ENCODE measurements at regions not wholly inside any gene's neighbourhood (a gene's known extent, or its start where the extent isn't known, plus 50 kb on each side); places are given as distances from the start of the nearest gene placed in this dataset.

- Histone ChIP-seq H3K36me3 (ENCODE audit: control insufficient read depth, insufficient read depth, low read length) (no peaks in the 10 kb centered on the region), H3K9me3 (ENCODE audit: control insufficient read depth, insufficient read depth, low read depth, low read length) (no peaks in the 10 kb centered on the region), H3K4me1 (ENCODE audit: control insufficient read depth, insufficient read depth, low read length) (no peaks in the 10 kb centered on the region), H3K4me3 (ENCODE audit: low read depth in 2 of 2, low read length in 2 of 2) (no peak overlapping the region), H3K27me3 (ENCODE audit: control insufficient read depth, insufficient read depth, low read length) (no peaks in the 10 kb centered on the region), H3K27ac (ENCODE audit: low read length) (no peak overlapping the region)
- BruUV-seq (replicated peaks) = no TSS peak
- DNase-seq (ENCODE audit: low read depth, low spot score) (no peak), ATAC-seq (no peak)
- POLR2A ChIA-PET = no interaction called here
- intact Hi-C loops (cut with micrococcal nuclease; ENCODE audit: unreplicated experiment) (no loop called here), in situ Hi-C loops (cut with HindIII; ENCODE audit: low pct_unique_long_range_greater_than_20kb, low sequenced_read_pairs) (no loop called here)
- no peak for TF ChIP-seq TCF7L2 (IDR thresholded peaks at IDR 0.05; ENCODE audit: low read depth, low read length)
- no peak for TF ChIP-seq SIN3A (IDR thresholded peaks at IDR 0.05; ENCODE audit: borderline replicate concordance, insufficient read depth, low read depth, low read length)
- TF ChIP-seq, protein P1, sequence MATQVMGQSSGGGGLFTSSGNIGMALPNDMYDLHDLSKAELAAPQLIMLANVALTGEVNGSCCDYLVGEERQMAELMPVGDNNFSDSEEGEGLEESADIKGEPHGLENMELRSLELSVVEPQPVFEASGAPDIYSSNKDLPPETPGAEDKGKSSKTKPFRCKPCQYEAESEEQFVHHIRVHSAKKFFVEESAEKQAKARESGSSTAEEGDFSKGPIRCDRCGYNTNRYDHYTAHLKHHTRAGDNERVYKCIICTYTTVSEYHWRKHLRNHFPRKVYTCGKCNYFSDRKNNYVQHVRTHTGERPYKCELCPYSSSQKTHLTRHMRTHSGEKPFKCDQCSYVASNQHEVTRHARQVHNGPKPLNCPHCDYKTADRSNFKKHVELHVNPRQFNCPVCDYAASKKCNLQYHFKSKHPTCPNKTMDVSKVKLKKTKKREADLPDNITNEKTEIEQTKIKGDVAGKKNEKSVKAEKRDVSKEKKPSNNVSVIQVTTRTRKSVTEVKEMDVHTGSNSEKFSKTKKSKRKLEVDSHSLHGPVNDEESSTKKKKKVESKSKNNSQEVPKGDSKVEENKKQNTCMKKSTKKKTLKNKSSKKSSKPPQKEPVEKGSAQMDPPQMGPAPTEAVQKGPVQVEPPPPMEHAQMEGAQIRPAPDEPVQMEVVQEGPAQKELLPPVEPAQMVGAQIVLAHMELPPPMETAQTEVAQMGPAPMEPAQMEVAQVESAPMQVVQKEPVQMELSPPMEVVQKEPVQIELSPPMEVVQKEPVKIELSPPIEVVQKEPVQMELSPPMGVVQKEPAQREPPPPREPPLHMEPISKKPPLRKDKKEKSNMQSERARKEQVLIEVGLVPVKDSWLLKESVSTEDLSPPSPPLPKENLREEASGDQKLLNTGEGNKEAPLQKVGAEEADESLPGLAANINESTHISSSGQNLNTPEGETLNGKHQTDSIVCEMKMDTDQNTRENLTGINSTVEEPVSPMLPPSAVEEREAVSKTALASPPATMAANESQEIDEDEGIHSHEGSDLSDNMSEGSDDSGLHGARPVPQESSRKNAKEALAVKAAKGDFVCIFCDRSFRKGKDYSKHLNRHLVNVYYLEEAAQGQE (IDR thresholded peaks at IDR 0.05; ENCODE audit: insufficient read depth in 1 of 2, low read depth in 2 of 2, low read length in 1 of 2) = no peak
- no peak for TF ChIP-seq POLR2AphosphoS5 (IDR thresholded peaks at IDR 0.05; ENCODE audit: low read depth, low read length)
- no peak for TF ChIP-seq CTCF (IDR thresholded peaks at IDR 0.05)
- CTCF ChIA-PET = no interaction called here
Measured at GRCh38 chr4:30881985-30882384, 161.8 kb downstream of the PCDH7 start.

- CTCF ChIA-PET = no interaction called here
- Histone ChIP-seq H3K36me3 (ENCODE audit: control insufficient read depth, insufficient read depth, low read length) (no peaks in the 10 kb centered on the region), H3K27ac (ENCODE audit: low read length) (no peak overlapping the region), H3K27me3 (ENCODE audit: control insufficient read depth, insufficient read depth, low read length) (no peaks in the 10 kb centered on the region), H3K4me3 (ENCODE audit: low read depth in 2 of 2, low read length in 2 of 2) (no peak overlapping the region), H3K9me3 (ENCODE audit: control insufficient read depth, insufficient read depth, low read depth, low read length) (no peaks in the 10 kb centered on the region), H3K4me1 (ENCODE audit: control insufficient read depth, insufficient read depth, low read length) (no peaks in the 10 kb centered on the region)
- intact Hi-C loops (cut with micrococcal nuclease; ENCODE audit: unreplicated experiment) = no loop called here
- POLR2A ChIA-PET = no interaction called here
- ATAC-seq = no peak
- DNase-seq (ENCODE audit: low read depth, low spot score) = no peak
- no TSS peak for BruUV-seq (replicated peaks)
- in situ Hi-C loops (cut with HindIII; ENCODE audit: low pct_unique_long_range_greater_than_20kb, low sequenced_read_pairs) = no loop called here
- no peak for TF ChIP-seq CTCF (IDR thresholded peaks at IDR 0.05)
- no peak for TF ChIP-seq SIN3A (IDR thresholded peaks at IDR 0.05; ENCODE audit: borderline replicate concordance, insufficient read depth, low read depth, low read length)
- no peak for TF ChIP-seq POLR2AphosphoS5 (IDR thresholded peaks at IDR 0.05; ENCODE audit: low read depth, low read length)
Measured at GRCh38 chr4:30882443-30882842, 162.3 kb downstream of the PCDH7 start.

Data from Panc1 (cell line).